GM18907 (cell line): ENCODE measurements at regions not wholly inside any gene's neighbourhood (a gene's known extent, or its start where the extent isn't known, plus 50 kb on each side); places are given as distances from the start of the nearest gene placed in this dataset.

ENCODE experiments used
- ATAC-seq: cut with Tn5 transposase; IDR thresholded peaks from one replicate; pipeline ENCODE4 v1.9.1; 2021; ENCODE audit warnings: mild to moderate bottlenecking, moderate library complexity; ENCODE audit not compliant: unreplicated experiment

- ATAC-seq: no peak
Observed at GRCh38 chr9:10674586-10674985, 61.8 kb upstream of the PTPRD start.

- no peak for ATAC-seq
Observed at GRCh38 chr9:10678010-10678409, 65.2 kb upstream of the PTPRD start.

- ATAC-seq: no peak
Observed at GRCh38 chr9:10678790-10679189, 66.0 kb upstream of the PTPRD start.

GRCh38 chr9:10686943-10687342 is 74.1 kb upstream of the PTPRD start:
- no peak for ATAC-seq

- no peak for ATAC-seq
Observed at GRCh38 chr9:10690546-10690945, 77.7 kb upstream of the PTPRD start.

GRCh38 chr9:10697044-10697443 is 84.2 kb upstream of the PTPRD start:
- ATAC-seq: no peak

GRCh38 chr9:10700291-10700690 is 87.5 kb upstream of the PTPRD start:
- ATAC-seq: no peak

- ATAC-seq: no peak
Observed at GRCh38 chr9:10700915-10701314, 88.1 kb upstream of the PTPRD start.

- ATAC-seq: no peak
Observed at GRCh38 chr9:10701906-10702305, 89.1 kb upstream of the PTPRD start.

- ATAC-seq: no peak
Observed at GRCh38 chr9:10703139-10703538, 90.3 kb upstream of the PTPRD start.

GRCh38 chr9:10704720-10705119 is 91.9 kb upstream of the PTPRD start:
- ATAC-seq: no peak

GRCh38 chr9:10705383-10705782 is 92.6 kb upstream of the PTPRD start:
- no peak for ATAC-seq

- ATAC-seq: no peak
Observed at GRCh38 chr9:10706788-10707187, 94.0 kb upstream of the PTPRD start.

GRCh38 chr9:10721301-10721700 is 108.5 kb upstream of the PTPRD start:
- ATAC-seq: no peak

GRCh38 chr9:10729213-10729612 is 116.4 kb upstream of the PTPRD start:
- no peak for ATAC-seq

- ATAC-seq: no peak
Observed at GRCh38 chr9:10744669-10745068, 131.9 kb upstream of the PTPRD start.

- no peak for ATAC-seq
Observed at GRCh38 chr9:10753474-10753873, 140.7 kb upstream of the PTPRD start.

- no peak for ATAC-seq
Observed at GRCh38 chr9:10764481-10764880, 151.7 kb upstream of the PTPRD start.

- ATAC-seq: no peak
Observed at GRCh38 chr9:10773136-10773535, 160.3 kb upstream of the PTPRD start.

- no peak for ATAC-seq
Observed at GRCh38 chr9:10774051-10774450, 161.2 kb upstream of the PTPRD start.

GRCh38 chr9:10785255-10785654 is 172.5 kb upstream of the PTPRD start:
- no peak for ATAC-seq

GRCh38 chr9:10793306-10793705 is 180.5 kb upstream of the PTPRD start:
- no peak for ATAC-seq

- no peak for ATAC-seq
Observed at GRCh38 chr9:10804486-10804885, 191.7 kb upstream of the PTPRD start.

- no peak for ATAC-seq
Observed at GRCh38 chr9:10806868-10807267, 194.1 kb upstream of the PTPRD start.
